SK-N-SH (cell line): ENCODE measurements at regions not wholly inside any gene's neighbourhood (a gene's known extent, or its start where the extent isn't known, plus 50 kb on each side); places are given as distances from the start of the nearest gene placed in this dataset.

Experiments used
- CTCF ChIA-PET: fragments of 300-600, 350-600 bp; formaldehyde crosslinking; extraction: SDS; loops from one replicate; lab custom pipeline; 2021; lab: Yijun Ruan, JAX
- POLR2A ChIA-PET: fragments of 350-600 bp; sonication (Branson Sonifier 250); formaldehyde crosslinking; extraction: SDS; loops from one replicate; lab custom pipeline; 2020; ENCODE audit warnings: antibody characterized with exemption, inconsistent platforms; lab: Yijun Ruan, JAX
- DNase-seq: peaks from one replicate; pipeline ENCODE4 v3.0.0; 2012
- H2AFZ ChIP-seq: fragments of 200-600 bp; sonication (generic); 2 replicates; pipeline ENCODE4 v1.8.1; 2016; ENCODE audit warnings: antibody characterized with exemption, mild to moderate bottlenecking, low read depth
- H3F3A ChIP-seq: fragments of 200-600 bp; sonication (generic); replicated peaks from 2 replicates; pipeline ENCODE3; 2016; ENCODE audit warnings: antibody characterized with exemption, mild to moderate bottlenecking; ENCODE audit not compliant: insufficient read depth
- H3K27ac ChIP-seq, 2 experiments: fragments of 200-500 bp in 1 of 2; fragments of 200-600 bp in 1 of 2; sonication (Bioruptor generic) in 1 of 2; sonication (generic), shearing (Covaris generic) in 1 of 2; 2 replicates each; pipeline versions ENCODE4 v1.5.1 to v1.6.1; 2014 to 2016; ENCODE audit warnings: low read depth in 2 of 2, inconsistent platforms in 1 of 2, low read length in 1 of 2, mild to moderate bottlenecking in 1 of 2, mixed read lengths in 1 of 2
- H3K27me3 ChIP-seq: fragments of 200-600 bp; sonication (generic), shearing (Covaris generic); 2 replicates; pipeline ENCODE4 v1.6.1; 2016; ENCODE audit warnings: mixed run types; ENCODE audit not compliant: insufficient read depth
- H3K36me3 ChIP-seq, 2 experiments: fragments of 200-500 bp in 1 of 2; fragments of 200-600 bp in 1 of 2; sonication (Bioruptor generic) in 1 of 2; sonication (generic) in 1 of 2; replicated peaks in 1 of 2; 2 replicates each; pipeline versions ENCODE3 to v1.5.1; 2014 to 2016; ENCODE audit warnings: low read length in 1 of 2, mild to moderate bottlenecking in 1 of 2; ENCODE audit not compliant: insufficient read depth in 2 of 2, control insufficient read depth in 1 of 2
- H3K4me1 ChIP-seq, 2 experiments: fragments of 200-500 bp in 1 of 2; fragments of 200-600 bp in 1 of 2; sonication (Bioruptor generic) in 1 of 2; sonication (generic), shearing (Covaris generic) in 1 of 2; 2 replicates each; pipeline versions ENCODE4 v1.5.1 to v1.6.1; 2014 to 2016; ENCODE audit warnings: low read depth in 1 of 2, low read length in 1 of 2, mixed run types in 1 of 2; ENCODE audit not compliant: insufficient read depth in 2 of 2, control insufficient read depth in 1 of 2
- H3K4me2 ChIP-seq: fragments of 200-600 bp; sonication (generic), shearing (Covaris generic); 2 replicates; pipeline ENCODE4 v1.6.1; 2017; ENCODE audit warnings: mixed run types
- H3K4me3 ChIP-seq, 2 experiments: fragments of 200-500 bp in 1 of 2; fragments of 200-600 bp in 1 of 2; sonication (Bioruptor generic) in 1 of 2; sonication (generic), shearing (Covaris generic) in 1 of 2; 2 replicates each; pipeline versions ENCODE4 v1.5.1 to v1.8.1; 2014 to 2016; ENCODE audit warnings: low read depth in 2 of 2, inconsistent platforms in 1 of 2, low read length in 1 of 2, mild to moderate bottlenecking in 1 of 2, mixed read lengths in 1 of 2, moderate library complexity in 1 of 2
- H3K79me2 ChIP-seq: fragments of 200-600 bp; sonication (generic); 2 replicates; pipeline ENCODE4 v1.8.1; 2017; ENCODE audit warnings: mild to moderate bottlenecking; ENCODE audit not compliant: insufficient read depth
- H3K9ac ChIP-seq: fragments of 200-600 bp; sonication (generic); 2 replicates; pipeline ENCODE4 v1.6.1; 2017; ENCODE audit warnings: mixed run types
- H3K9me2 ChIP-seq: fragments of 200-600 bp; sonication (generic); 2 replicates; pipeline ENCODE4 v1.6.1; 2017; ENCODE audit warnings: mixed run types
- H3K9me3 ChIP-seq: fragments of 200-600 bp; sonication (generic); 2 replicates; pipeline ENCODE4 v1.6.1; 2017; ENCODE audit warnings: mixed run types, mild to moderate bottlenecking, moderate library complexity
- H4K20me1 ChIP-seq: fragments of 200-600 bp; sonication (generic); 2 replicates; pipeline ENCODE4 v1.6.1; 2017; ENCODE audit warnings: mild to moderate bottlenecking, mixed run types; ENCODE audit not compliant: insufficient read depth
- CHD2 ChIP-seq: fragments of 150-350 bp; IDR thresholded peaks from 2 replicates; pipeline ENCODE4 v1.6.1; 2018; ENCODE audit warnings: low read length; ENCODE audit not compliant: partially characterized antibody
- CTCF ChIP-seq: fragments of 200-600 bp; sonication (generic); IDR thresholded peaks from 2 replicates; pipeline ENCODE4 v1.6.1; 2017; ENCODE audit warnings: antibody characterized with exemption, mild to moderate bottlenecking, moderate library complexity
- EZH2phosphoT487 ChIP-seq: fragments of 200-600 bp; sonication (generic); IDR thresholded peaks from 2 replicates; pipeline ENCODE4 v1.6.1; 2017; ENCODE audit warnings: low read depth, mixed run types, mild to moderate bottlenecking, antibody characterized with exemption, moderate library complexity, borderline replicate concordance
- FOSL2 ChIP-seq: IDR thresholded peaks from 2 replicates; pipeline ENCODE4 v1.4.0; 2012; ENCODE audit warnings: low read depth, mild to moderate bottlenecking, moderate library complexity, borderline replicate concordance
- FOXJ3 ChIP-seq: sonication (generic); formaldehyde crosslinking; IDR thresholded peaks from 2 replicates; pipeline ENCODE4 v1.5.1; 2020; ENCODE audit warnings: mild to moderate bottlenecking, missing genetic modification reagents
- FOXM1 ChIP-seq: IDR thresholded peaks from 2 replicates; pipeline ENCODE4 v1.4.0; 2012; ENCODE audit warnings: low read depth, mild to moderate bottlenecking
- JUND ChIP-seq: IDR thresholded peaks from 2 replicates; pipeline ENCODE4 v1.4.0; 2012
- MEF2A ChIP-seq: IDR thresholded peaks from 2 replicates; pipeline ENCODE4 v1.4.0; 2012; ENCODE audit warnings: low read depth, borderline replicate concordance
- MXI1 ChIP-seq: IDR thresholded peaks from 2 replicates; pipeline ENCODE4 v1.6.1; 2012; ENCODE audit warnings: mild to moderate bottlenecking, low read depth, low read length, improper control_type of control experiment
- NRF1 ChIP-seq: IDR thresholded peaks from 2 replicates; pipeline ENCODE4 v1.6.1; 2012; ENCODE audit warnings: low read depth, mild to moderate bottlenecking, low read length
- RAD21 ChIP-seq: IDR thresholded peaks from 2 replicates; pipeline ENCODE4 v1.6.1; 2012; ENCODE audit warnings: mild to moderate bottlenecking, low read length
- SMC3 ChIP-seq: IDR thresholded peaks from 2 replicates; pipeline ENCODE4 v1.6.1; 2012; ENCODE audit warnings: low read depth, low read length, improper control_type of control experiment
- USF2 ChIP-seq: fragments of 150-350 bp; IDR thresholded peaks from 2 replicates; pipeline ENCODE4 v1.6.1; 2017; ENCODE audit warnings: antibody characterized with exemption, low read length, low read depth, borderline replicate concordance
- YY1 ChIP-seq: IDR thresholded peaks from 2 replicates; pipeline ENCODE4 v1.4.0; 2012; ENCODE audit warnings: low read depth, mild to moderate bottlenecking
- WGBS: methylation state at CpG from one replicate; pipeline ENCODE4 v1.1.6; 2017; ENCODE audit warnings: low lambda C conversion rate; 5-methylcytosine and 5-hydroxymethylcytosine counted together
- TF ChIP-seq, protein P1 (sequence below): IDR thresholded peaks from 2 replicates; pipeline ENCODE4 v1.4.0; 2012; ENCODE audit warnings: low read depth
- TF ChIP-seq, protein P2 (sequence below): IDR thresholded peaks from 2 replicates; pipeline ENCODE4; 2012

GRCh38 chr17:33582661-33583060 is 289.6 kb upstream of the ASIC2 start:
- 19% methylated on average over 2 of the region's 2 CpGs for WGBS
- Histone ChIP-seq H3K4me1 (no peaks in the 10 kb centered on the region; a peak in 1 of 4 replicates), H3K27ac (no peak overlapping the region), H4K20me1 (no peaks in the 10 kb centered on the region), H3K27me3 (no peaks in the 10 kb centered on the region), H3K9me3 (no peaks in the 10 kb centered on the region), H2AFZ (no peak overlapping the region), H3K36me3 (no peaks in the 10 kb centered on the region), H3K9ac (no peak overlapping the region), H3K9me2 (no peaks in the 10 kb centered on the region), H3K79me2 (no peaks in the 10 kb centered on the region), H3K4me3 (no peak overlapping the region), H3F3A (no peaks in the 10 kb centered on the region), H3K4me2 (no peak overlapping the region)
- ChIA-PET CTCF (no interaction called here), POLR2A (no interaction called here)
- TF ChIP-seq, protein P1, sequence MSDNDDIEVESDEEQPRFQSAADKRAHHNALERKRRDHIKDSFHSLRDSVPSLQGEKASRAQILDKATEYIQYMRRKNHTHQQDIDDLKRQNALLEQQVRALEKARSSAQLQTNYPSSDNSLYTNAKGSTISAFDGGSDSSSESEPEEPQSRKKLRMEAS = no peak
- TF ChIP-seq CTCF (no peak), NRF1 (no peak), MXI1 (no peak), RAD21 (no peak), MEF2A (no peak), CHD2 (no peak), FOXJ3 (CRISPR knock-in tag) (no peak), FOSL2 (no peak)
- DNase-seq = no peak

GRCh38 chr17:33583518-33584417 is 290.7 kb upstream of the ASIC2 start:
- H2AFZ ChIP-seq = no peak overlapping the region
- H3K36me3 ChIP-seq = no peaks in the 10 kb centered on the region
- 43% methylated on average over 7 of the region's 7 CpGs for WGBS
- H3K9ac ChIP-seq = no peak overlapping the region
- no peaks in the 10 kb centered on the region for H3K27me3 ChIP-seq
- no peaks in the 10 kb centered on the region for H3F3A ChIP-seq
- no peak overlapping the region for H3K4me2 ChIP-seq
- ChIA-PET CTCF (interaction anchor here (1.0 to 1.4 kb wide), 2 partner anchors 9 to 62 kb away, joined by 3 to 6 read pairs; no protein-coding TSS in a partner anchor), POLR2A (no interaction called here)
- no peaks in the 10 kb centered on the region for H3K9me3 ChIP-seq
- no peak overlapping the region for H3K4me3 ChIP-seq
- no peaks in the 10 kb centered on the region for H3K9me2 ChIP-seq
- TF ChIP-seq MXI1 (no peak), JUND (no peak), SMC3 (no peak), USF2 (no peak), YY1 (no peak), EZH2phosphoT487 (no peak), FOXM1 (no peak), NRF1 (no peak), CTCF (no peak)
- TF ChIP-seq, protein P2, sequence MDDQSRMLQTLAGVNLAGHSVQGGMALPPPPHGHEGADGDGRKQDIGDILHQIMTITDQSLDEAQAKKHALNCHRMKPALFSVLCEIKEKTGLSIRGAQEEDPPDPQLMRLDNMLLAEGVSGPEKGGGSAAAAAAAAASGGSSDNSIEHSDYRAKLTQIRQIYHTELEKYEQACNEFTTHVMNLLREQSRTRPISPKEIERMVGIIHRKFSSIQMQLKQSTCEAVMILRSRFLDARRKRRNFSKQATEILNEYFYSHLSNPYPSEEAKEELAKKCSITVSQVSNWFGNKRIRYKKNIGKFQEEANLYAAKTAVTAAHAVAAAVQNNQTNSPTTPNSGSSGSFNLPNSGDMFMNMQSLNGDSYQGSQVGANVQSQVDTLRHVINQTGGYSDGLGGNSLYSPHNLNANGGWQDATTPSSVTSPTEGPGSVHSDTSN = no peak
- TF ChIP-seq, all 33 proteins: peak for 0
- Histone ChIP-seq H3K27ac (no peak overlapping the region), H3K4me1 (no peaks in the 10 kb centered on the region; a peak in 1 of 4 replicates), H3K79me2 (no peaks in the 10 kb centered on the region), H4K20me1 (no peaks in the 10 kb centered on the region)
- no peak for DNase-seq
